HCT116 (cell line): ENCODE measurements at regions not wholly inside any gene's neighbourhood (a gene's known extent, or its start where the extent isn't known, plus 50 kb on each side); places are given as distances from the start of the nearest gene placed in this dataset.

Experiments used
- CEBPB ChIP-seq: IDR thresholded peaks from 2 replicates; pipeline ENCODE4 v1.6.1; 2012; ENCODE audit warnings: low read depth
- CTCF ChIP-seq, 3 experiments: fragments of 200-600 bp in 1 of 3; sonication (generic) in 1 of 3; IDR thresholded peaks in 2 of 3; conservative IDR thresholded peaks in 1 of 3; 2 replicates each; pipeline ENCODE4 v1.5.1; 2012 to 2017; ENCODE audit warnings: low read depth in 2 of 3, low read length in 2 of 3, antibody characterized with exemption in 1 of 3, borderline replicate concordance in 1 of 3, control low read depth in 1 of 3, mild to moderate bottlenecking in 1 of 3, mixed read lengths in 1 of 3, mixed run types in 1 of 3, moderate library complexity in 1 of 3; ENCODE audit not compliant: insufficient read depth in 1 of 3
- EGR1 ChIP-seq: IDR thresholded peaks from 2 replicates; pipeline ENCODE4 v1.6.1; 2012; ENCODE audit warnings: low read depth
- POLR2A ChIP-seq: IDR thresholded peaks from 2 replicates; pipeline ENCODE4 v1.7.0; 2011; ENCODE audit warnings: borderline replicate concordance; ENCODE audit not compliant: insufficient read depth, insufficient read length; ENCODE audit errors: extremely low read depth
- RAD21 ChIP-seq: IDR thresholded peaks from 2 replicates; pipeline ENCODE4 v1.6.1; 2012; ENCODE audit warnings: low read depth, mild to moderate bottlenecking
- ZFX ChIP-seq: fragments of 450-650 bp; IDR thresholded peaks from 2 replicates; pipeline ENCODE4 v1.6.1; 2017
- TF ChIP-seq, protein P1 (sequence below): IDR thresholded peaks from 2 replicates; pipeline ENCODE4 v1.6.1; 2012; ENCODE audit warnings: low read depth
- TF ChIP-seq, protein P2 (sequence below): IDR thresholded peaks from 2 replicates; pipeline ENCODE4 v1.6.1; 2011; ENCODE audit warnings: mild to moderate bottlenecking, low read length, moderate library complexity; ENCODE audit not compliant: insufficient replicate concordance; ENCODE audit errors: extremely low read depth

DNA sequence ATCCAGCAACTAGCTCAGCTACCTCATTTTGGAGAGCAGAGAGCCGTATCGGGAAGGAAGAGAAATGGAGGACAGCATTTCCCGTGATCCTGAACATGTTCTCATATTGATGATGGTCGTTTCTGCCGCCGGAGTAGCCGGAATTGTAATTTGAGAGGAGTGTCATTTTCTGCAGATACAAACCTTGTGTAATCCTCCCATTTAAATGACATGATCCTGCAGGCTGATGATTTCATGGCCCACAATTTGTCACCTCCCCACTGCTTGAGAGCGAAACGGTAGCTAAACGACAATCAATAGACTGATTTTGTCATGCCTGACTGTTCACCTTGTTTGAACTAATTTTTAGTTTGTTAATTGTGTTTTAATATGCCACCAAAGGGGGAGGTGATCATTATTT lies 126.5 kb upstream of the CNTN6 start:
- TF ChIP-seq, protein P1, sequence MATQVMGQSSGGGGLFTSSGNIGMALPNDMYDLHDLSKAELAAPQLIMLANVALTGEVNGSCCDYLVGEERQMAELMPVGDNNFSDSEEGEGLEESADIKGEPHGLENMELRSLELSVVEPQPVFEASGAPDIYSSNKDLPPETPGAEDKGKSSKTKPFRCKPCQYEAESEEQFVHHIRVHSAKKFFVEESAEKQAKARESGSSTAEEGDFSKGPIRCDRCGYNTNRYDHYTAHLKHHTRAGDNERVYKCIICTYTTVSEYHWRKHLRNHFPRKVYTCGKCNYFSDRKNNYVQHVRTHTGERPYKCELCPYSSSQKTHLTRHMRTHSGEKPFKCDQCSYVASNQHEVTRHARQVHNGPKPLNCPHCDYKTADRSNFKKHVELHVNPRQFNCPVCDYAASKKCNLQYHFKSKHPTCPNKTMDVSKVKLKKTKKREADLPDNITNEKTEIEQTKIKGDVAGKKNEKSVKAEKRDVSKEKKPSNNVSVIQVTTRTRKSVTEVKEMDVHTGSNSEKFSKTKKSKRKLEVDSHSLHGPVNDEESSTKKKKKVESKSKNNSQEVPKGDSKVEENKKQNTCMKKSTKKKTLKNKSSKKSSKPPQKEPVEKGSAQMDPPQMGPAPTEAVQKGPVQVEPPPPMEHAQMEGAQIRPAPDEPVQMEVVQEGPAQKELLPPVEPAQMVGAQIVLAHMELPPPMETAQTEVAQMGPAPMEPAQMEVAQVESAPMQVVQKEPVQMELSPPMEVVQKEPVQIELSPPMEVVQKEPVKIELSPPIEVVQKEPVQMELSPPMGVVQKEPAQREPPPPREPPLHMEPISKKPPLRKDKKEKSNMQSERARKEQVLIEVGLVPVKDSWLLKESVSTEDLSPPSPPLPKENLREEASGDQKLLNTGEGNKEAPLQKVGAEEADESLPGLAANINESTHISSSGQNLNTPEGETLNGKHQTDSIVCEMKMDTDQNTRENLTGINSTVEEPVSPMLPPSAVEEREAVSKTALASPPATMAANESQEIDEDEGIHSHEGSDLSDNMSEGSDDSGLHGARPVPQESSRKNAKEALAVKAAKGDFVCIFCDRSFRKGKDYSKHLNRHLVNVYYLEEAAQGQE, result no peak
- TF ChIP-seq ZFX, result no peak
- no peak for TF ChIP-seq CTCF (IDR thresholded peaks at IDR 0.05 in 2 of 3, conservative IDR thresholded peaks at IDR 0.05 in 1 of 3; ENCODE audit: borderline replicate concordance in 1 of 3, insufficient read depth in 1 of 3, low read depth in 2 of 3, low read length in 2 of 3)
- no peak for TF ChIP-seq RAD21
- no peak for TF ChIP-seq EGR1
- TF ChIP-seq, protein P2, sequence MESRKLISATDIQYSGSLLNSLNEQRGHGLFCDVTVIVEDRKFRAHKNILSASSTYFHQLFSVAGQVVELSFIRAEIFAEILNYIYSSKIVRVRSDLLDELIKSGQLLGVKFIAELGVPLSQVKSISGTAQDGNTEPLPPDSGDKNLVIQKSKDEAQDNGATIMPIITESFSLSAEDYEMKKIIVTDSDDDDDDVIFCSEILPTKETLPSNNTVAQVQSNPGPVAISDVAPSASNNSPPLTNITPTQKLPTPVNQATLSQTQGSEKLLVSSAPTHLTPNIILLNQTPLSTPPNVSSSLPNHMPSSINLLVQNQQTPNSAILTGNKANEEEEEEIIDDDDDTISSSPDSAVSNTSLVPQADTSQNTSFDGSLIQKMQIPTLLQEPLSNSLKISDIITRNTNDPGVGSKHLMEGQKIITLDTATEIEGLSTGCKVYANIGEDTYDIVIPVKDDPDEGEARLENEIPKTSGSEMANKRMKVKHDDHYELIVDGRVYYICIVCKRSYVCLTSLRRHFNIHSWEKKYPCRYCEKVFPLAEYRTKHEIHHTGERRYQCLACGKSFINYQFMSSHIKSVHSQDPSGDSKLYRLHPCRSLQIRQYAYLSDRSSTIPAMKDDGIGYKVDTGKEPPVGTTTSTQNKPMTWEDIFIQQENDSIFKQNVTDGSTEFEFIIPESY, result no peak
- no peak for TF ChIP-seq POLR2A
- no peak for TF ChIP-seq CEBPB
